Fibroblast of gingiva (primary cell): ENCODE measurements at regions not wholly inside any gene's neighbourhood (a gene's known extent, or its start where the extent isn't known, plus 50 kb on each side); places are given as distances from the start of the nearest gene placed in this dataset.

Experiments used
- DNase-seq: peaks from one replicate; pipeline ENCODE4 v3.0.0-alpha.2; 2011; ENCODE audit warnings: low read depth

- no peak for DNase-seq
Measured at GRCh38 chr15:48046813-48047438, 73.9 kb upstream of the SLC24A5 start.

GRCh38 chr15:48049736-48050135 is 71.1 kb upstream of the SLC24A5 start:
- no peak for DNase-seq

- no peak for DNase-seq
Measured at GRCh38 chr15:48052946-48053345, 67.8 kb upstream of the SLC24A5 start.

GRCh38 chr15:48058371-48058770 is 62.4 kb upstream of the SLC24A5 start:
- no peak for DNase-seq

GRCh38 chr15:48059791-48060190 is 61.0 kb upstream of the SLC24A5 start:
- peak; percentile 27 for DNase-seq

GRCh38 chr15:48060396-48060795 is 60.4 kb upstream of the SLC24A5 start:
- peak; percentile 4 for DNase-seq

GRCh38 chr15:48061605-48062004 is 59.2 kb upstream of the SLC24A5 start:
- DNase-seq: no peak

GRCh38 chr15:48062148-48062872 is 58.5 kb upstream of the SLC24A5 start:
- DNase-seq: no peak

- no peak for DNase-seq
Measured at GRCh38 chr15:48063411-48063985, 57.3 kb upstream of the SLC24A5 start.

GRCh38 chr15:48064421-48064820 is 56.4 kb upstream of the SLC24A5 start:
- peak; percentile 26 for DNase-seq

- no peak for DNase-seq
Measured at GRCh38 chr15:48066456-48066855, 54.3 kb upstream of the SLC24A5 start.
